Sigmoid colon (tissue), 4 donors: ENCODE measurements at regions not wholly inside any gene's neighbourhood (a gene's known extent, or its start where the extent isn't known, plus 50 kb on each side); places are given as distances from the start of the nearest gene placed in this dataset.

Experiments used
- POLR2AphosphoS5 ChIP-seq, 4 donors: sonication (generic); formaldehyde crosslinking; IDR thresholded peaks; one replicate each; pipeline ENCODE4 v1.6.1; 2017; ENCODE audit warnings: antibody characterized with exemption in 4 of 4
- TF ChIP-seq, protein P1 (sequence below), 4 experiments: fragments of 450-650 bp in 3 of 4; fragments of 200-600 bp in 1 of 4; IDR thresholded peaks; one replicate each; pipeline ENCODE4 v1.5.1; 2016 to 2019; ENCODE audit warnings: antibody characterized with exemption in 4 of 4, mild to moderate bottlenecking in 3 of 4, moderate library complexity in 2 of 4

DNA sequence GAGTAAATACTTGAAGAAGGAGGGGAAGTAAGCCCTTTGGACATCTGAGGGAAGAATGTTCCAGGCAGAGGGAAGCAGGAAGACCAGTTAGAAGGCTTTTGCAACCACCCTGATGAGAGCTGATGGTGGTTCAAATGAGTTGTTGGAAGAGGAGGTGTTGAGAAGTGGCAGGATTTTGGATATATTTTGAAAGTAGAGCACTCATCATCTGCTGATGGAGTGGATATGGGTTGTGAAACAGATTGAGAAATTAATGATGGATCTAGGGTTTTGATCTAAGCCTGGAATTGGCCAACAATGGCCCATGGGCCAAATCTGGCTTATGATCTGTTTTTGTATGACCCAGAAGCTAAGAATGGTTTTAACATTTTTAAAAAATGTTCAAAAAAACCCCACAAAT, 230.7 kb downstream of the NDFIP2 start:
- TF ChIP-seq POLR2AphosphoS5 (IDR thresholded peaks at IDR 0.05): no peak
- TF ChIP-seq, protein P1, sequence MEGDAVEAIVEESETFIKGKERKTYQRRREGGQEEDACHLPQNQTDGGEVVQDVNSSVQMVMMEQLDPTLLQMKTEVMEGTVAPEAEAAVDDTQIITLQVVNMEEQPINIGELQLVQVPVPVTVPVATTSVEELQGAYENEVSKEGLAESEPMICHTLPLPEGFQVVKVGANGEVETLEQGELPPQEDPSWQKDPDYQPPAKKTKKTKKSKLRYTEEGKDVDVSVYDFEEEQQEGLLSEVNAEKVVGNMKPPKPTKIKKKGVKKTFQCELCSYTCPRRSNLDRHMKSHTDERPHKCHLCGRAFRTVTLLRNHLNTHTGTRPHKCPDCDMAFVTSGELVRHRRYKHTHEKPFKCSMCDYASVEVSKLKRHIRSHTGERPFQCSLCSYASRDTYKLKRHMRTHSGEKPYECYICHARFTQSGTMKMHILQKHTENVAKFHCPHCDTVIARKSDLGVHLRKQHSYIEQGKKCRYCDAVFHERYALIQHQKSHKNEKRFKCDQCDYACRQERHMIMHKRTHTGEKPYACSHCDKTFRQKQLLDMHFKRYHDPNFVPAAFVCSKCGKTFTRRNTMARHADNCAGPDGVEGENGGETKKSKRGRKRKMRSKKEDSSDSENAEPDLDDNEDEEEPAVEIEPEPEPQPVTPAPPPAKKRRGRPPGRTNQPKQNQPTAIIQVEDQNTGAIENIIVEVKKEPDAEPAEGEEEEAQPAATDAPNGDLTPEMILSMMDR (IDR thresholded peaks at IDR 0.05): no peak
